ENCODE measurements at regions not wholly inside any gene's neighbourhood (a gene's known extent, or its start where the extent isn't known, plus 50 kb on each side); places are given as distances from the start of the nearest gene placed in this dataset.
"Not testable (repeated sequence)": the region's sequence is repeated elsewhere in the genome, so short reads cannot be mapped to it uniquely, and the experiment has no call there.

DNA sequence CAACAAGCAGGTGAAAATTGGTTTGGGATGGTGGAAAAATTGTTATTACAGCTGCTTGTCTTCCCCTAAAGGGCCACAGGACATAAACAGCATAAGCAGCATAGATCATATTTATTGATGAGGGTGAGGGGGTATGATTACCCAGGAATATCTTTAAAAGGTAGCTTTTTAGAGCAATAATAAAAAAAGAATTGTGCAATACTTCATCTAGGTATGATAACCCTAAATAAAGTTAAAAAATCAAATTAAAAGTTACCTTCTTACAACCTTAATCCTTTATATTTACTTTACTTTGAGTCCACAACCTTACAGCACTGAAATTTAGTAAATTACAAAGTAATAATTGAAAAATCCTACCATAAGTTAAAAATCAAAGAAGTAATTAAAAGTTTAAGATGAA, 653.3 kb upstream of the RGS18 start:
- TF ChIP-seq, protein P1, sequence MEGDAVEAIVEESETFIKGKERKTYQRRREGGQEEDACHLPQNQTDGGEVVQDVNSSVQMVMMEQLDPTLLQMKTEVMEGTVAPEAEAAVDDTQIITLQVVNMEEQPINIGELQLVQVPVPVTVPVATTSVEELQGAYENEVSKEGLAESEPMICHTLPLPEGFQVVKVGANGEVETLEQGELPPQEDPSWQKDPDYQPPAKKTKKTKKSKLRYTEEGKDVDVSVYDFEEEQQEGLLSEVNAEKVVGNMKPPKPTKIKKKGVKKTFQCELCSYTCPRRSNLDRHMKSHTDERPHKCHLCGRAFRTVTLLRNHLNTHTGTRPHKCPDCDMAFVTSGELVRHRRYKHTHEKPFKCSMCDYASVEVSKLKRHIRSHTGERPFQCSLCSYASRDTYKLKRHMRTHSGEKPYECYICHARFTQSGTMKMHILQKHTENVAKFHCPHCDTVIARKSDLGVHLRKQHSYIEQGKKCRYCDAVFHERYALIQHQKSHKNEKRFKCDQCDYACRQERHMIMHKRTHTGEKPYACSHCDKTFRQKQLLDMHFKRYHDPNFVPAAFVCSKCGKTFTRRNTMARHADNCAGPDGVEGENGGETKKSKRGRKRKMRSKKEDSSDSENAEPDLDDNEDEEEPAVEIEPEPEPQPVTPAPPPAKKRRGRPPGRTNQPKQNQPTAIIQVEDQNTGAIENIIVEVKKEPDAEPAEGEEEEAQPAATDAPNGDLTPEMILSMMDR (IDR thresholded peaks at IDR 0.05; ENCODE audit: low read depth, low read length) = no peak
- no peak for TF ChIP-seq EZH2phosphoT487 (IDR thresholded peaks at IDR 0.05; ENCODE audit: low read depth)
- Histone ChIP-seq H3K9me3 (ENCODE audit: insufficient read depth, low read length) (no peaks in the 10 kb centered on the region), H3K9ac (ENCODE audit: low read length) (no peak overlapping the region), H3K4me2 (ENCODE audit: low read length) (no peak overlapping the region), H3K27me3 (ENCODE audit: low read depth, low read length) (no peaks in the 10 kb centered on the region), H3K4me3 (ENCODE audit: low read length) (no peak overlapping the region), H2AFZ (ENCODE audit: low read depth, low read length) (no peak overlapping the region), H4K20me1 (ENCODE audit: insufficient read depth, low read length) (no peaks in the 10 kb centered on the region), H3K36me3 (replicated peaks; ENCODE audit: low read depth, low read length) (no peaks in the 10 kb centered on the region), H3K4me1 (ENCODE audit: low read length) (peaks cover 10% of the 10 kb centered on the region), H3K79me2 (ENCODE audit: low read length) (no peaks in the 10 kb centered on the region), H3K27ac (ENCODE audit: low read length) (no peak overlapping the region)

DNA sequence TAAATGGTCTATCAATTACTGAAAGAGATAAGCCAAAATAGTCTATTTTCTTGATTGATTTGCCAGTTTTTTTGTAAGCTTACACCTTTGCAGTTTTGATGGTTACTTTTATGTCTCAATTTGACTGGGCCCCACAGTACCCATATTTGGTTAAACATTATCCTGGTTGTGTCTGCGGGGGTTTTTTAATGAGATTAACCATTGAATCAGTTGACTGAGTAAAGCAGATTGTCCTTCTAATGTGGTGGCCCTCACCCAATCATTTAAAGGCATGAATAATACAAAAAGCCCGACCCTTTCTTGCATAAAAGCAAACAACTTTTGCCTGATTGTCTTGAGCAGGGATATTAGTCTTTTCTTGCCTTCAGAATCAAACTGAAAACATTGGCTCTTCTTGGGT, 650.0 kb upstream of the RGS18 start:
- H3K27ac ChIP-seq (ENCODE audit: low read length) = no peak overlapping the region
- peak overlapping the region; percentile 20; the same call in 1 of the 2 replicates for H3K4me2 ChIP-seq (ENCODE audit: low read length)
- no peaks in the 10 kb centered on the region for H3K9me3 ChIP-seq (ENCODE audit: insufficient read depth, low read length)
- no peaks in the 10 kb centered on the region for H4K20me1 ChIP-seq (ENCODE audit: insufficient read depth, low read length)
- peak overlapping the region; percentile 5; the same call in 1 of the 2 replicates for H2AFZ ChIP-seq (ENCODE audit: low read depth, low read length)
- no peaks in the 10 kb centered on the region for H3K79me2 ChIP-seq (ENCODE audit: low read length)
- H3K4me1 ChIP-seq (ENCODE audit: low read length) = peaks cover 10% of the 10 kb centered on the region
- H3K4me3 ChIP-seq (ENCODE audit: low read length) = no peak overlapping the region
- H3K36me3 ChIP-seq (replicated peaks; ENCODE audit: low read depth, low read length) = no peaks in the 10 kb centered on the region
- no peak overlapping the region for H3K9ac ChIP-seq (ENCODE audit: low read length)
- TF ChIP-seq EZH2phosphoT487 (IDR thresholded peaks at IDR 0.05; ENCODE audit: low read depth) = no peak
- TF ChIP-seq, protein P1 (IDR thresholded peaks at IDR 0.05; ENCODE audit: low read depth, low read length) = no peak
- H3K27me3 ChIP-seq (ENCODE audit: low read depth, low read length) = no peaks in the 10 kb centered on the region

DNA sequence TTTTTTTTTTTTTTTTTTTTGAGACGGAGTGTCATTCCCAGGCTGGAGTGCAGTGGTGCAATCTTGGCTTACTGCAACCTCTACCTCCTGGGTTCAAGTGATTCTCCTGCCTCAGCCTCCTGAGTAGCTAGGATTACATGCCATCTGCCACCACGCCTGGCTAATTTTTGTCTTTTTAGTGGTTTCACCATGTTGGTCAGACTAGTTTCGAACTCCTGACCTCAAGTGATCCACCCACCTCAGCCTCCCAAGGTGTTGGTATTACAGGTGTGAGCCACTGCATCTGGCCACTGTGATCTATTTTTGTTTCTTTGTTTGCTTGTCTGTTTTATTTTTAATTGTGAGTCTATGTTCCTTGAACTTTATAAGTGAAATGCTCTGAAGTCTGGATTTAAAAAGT, 646.8 kb upstream of the RGS18 start:
- not testable (repeated sequence) for H3K9me3 ChIP-seq (ENCODE audit: insufficient read depth, low read length); H3K4me3 ChIP-seq (ENCODE audit: low read length); H4K20me1 ChIP-seq (ENCODE audit: insufficient read depth, low read length); H3K4me2 ChIP-seq (ENCODE audit: low read length); H3K27me3 ChIP-seq (ENCODE audit: low read depth, low read length); H3K36me3 ChIP-seq (replicated peaks; ENCODE audit: low read depth, low read length); H3K9ac ChIP-seq (ENCODE audit: low read length); H3K27ac ChIP-seq (ENCODE audit: low read length); H2AFZ ChIP-seq (ENCODE audit: low read depth, low read length); H3K79me2 ChIP-seq (ENCODE audit: low read length); H3K4me1 ChIP-seq (ENCODE audit: low read length)

DNA sequence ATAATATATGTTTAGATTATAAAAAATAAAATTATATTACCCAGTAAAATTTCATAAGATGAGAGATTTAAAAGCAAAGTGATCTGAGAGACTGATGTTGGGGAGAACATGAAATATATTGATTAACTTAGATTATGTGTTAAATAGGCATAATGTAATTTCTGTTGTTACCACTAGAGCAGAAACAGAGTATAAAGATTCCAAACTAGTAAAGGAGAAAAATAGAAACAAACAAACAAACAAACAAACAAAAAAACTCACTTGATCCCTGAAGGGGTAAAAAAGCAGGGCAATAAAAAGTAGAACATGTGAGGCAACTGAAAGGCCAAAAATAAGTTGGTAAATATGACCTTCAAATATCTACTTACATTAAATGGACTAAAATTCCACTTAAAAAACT, 640.4 kb upstream of the RGS18 start:
- TF ChIP-seq, protein P1 (IDR thresholded peaks at IDR 0.05; ENCODE audit: low read depth, low read length) = no peak
- no peak for TF ChIP-seq EZH2phosphoT487 (IDR thresholded peaks at IDR 0.05; ENCODE audit: low read depth)
- H3K27me3 ChIP-seq (ENCODE audit: low read depth, low read length) = no peaks in the 10 kb centered on the region

DNA sequence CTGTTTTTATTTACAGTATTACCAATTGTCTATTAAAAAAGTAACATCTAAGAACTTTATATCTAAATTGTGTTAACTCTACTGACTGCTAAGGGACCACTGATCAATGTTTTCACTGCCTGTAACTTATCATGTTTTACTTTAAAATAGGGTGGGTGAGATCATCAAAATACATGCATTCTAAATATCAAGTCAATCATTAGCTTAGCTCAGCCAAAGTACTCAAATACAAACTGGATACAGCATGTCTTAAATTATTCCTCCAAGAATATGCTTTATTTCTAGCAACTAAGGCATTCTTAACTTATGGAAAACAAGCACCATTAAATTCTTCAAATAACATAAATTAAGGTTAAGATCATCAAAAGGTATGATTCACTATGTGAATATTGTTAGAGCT, 638.7 kb upstream of the RGS18 start:
- Histone ChIP-seq H3K79me2 (ENCODE audit: low read length) (no peaks in the 10 kb centered on the region), H3K9ac (ENCODE audit: low read length) (no peak overlapping the region), H3K4me1 (ENCODE audit: low read length) (no peaks in the 10 kb centered on the region), H3K27ac (ENCODE audit: low read length) (no peak overlapping the region), H3K27me3 (ENCODE audit: low read depth, low read length) (no peaks in the 10 kb centered on the region), H3K4me2 (ENCODE audit: low read length) (no peak overlapping the region), H3K4me3 (ENCODE audit: low read length) (no peak overlapping the region), H2AFZ (ENCODE audit: low read depth, low read length) (no peak overlapping the region), H3K36me3 (replicated peaks; ENCODE audit: low read depth, low read length) (no peaks in the 10 kb centered on the region), H3K9me3 (ENCODE audit: insufficient read depth, low read length) (no peaks in the 10 kb centered on the region), H4K20me1 (ENCODE audit: insufficient read depth, low read length) (no peaks in the 10 kb centered on the region)
- TF ChIP-seq, protein P1 (IDR thresholded peaks at IDR 0.05; ENCODE audit: low read depth, low read length) = no peak
- TF ChIP-seq EZH2phosphoT487 (IDR thresholded peaks at IDR 0.05; ENCODE audit: low read depth) = no peak

More for the DNA sequence above, 640.4 kb upstream of the RGS18 start:
- Histone ChIP-seq H4K20me1 (ENCODE audit: insufficient read depth, low read length) (no peaks in the 10 kb centered on the region), H3K4me2 (ENCODE audit: low read length) (no peak overlapping the region), H3K4me3 (ENCODE audit: low read length) (no peak overlapping the region), H3K36me3 (replicated peaks; ENCODE audit: low read depth, low read length) (no peaks in the 10 kb centered on the region), H3K27ac (ENCODE audit: low read length) (no peak overlapping the region), H2AFZ (ENCODE audit: low read depth, low read length) (no peak overlapping the region), H3K9me3 (ENCODE audit: insufficient read depth, low read length) (no peaks in the 10 kb centered on the region), H3K9ac (ENCODE audit: low read length) (no peak overlapping the region), H3K79me2 (ENCODE audit: low read length) (no peaks in the 10 kb centered on the region), H3K4me1 (ENCODE audit: low read length) (no peaks in the 10 kb centered on the region)
